ENCODE measurements at regions not wholly inside any gene's neighbourhood (a gene's known extent, or its start where the extent isn't known, plus 50 kb on each side); places are given as distances from the start of the nearest gene placed in this dataset.

DNA sequence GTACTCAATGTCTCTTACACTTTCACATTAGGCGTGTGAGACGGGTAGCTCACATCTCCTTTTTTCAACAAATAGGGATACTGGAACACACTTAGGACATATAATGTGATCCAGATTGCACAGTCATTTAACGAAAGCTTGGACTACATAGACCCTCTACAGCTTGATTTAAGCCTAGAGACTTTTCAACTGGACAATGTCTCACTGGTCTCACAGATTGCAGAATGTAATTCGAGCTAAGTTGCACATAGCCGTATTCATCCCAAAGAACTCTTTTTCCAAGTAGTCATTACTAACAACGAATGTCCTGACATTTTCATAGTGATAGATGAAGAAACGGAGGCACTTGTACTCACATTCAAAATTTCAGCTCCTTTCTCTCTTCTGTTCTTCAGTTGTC lies 612.1 kb downstream of the ZEB2 start:
- no peak overlapping the region for H3K27ac ChIP-seq
- TF ChIP-seq, protein P1, sequence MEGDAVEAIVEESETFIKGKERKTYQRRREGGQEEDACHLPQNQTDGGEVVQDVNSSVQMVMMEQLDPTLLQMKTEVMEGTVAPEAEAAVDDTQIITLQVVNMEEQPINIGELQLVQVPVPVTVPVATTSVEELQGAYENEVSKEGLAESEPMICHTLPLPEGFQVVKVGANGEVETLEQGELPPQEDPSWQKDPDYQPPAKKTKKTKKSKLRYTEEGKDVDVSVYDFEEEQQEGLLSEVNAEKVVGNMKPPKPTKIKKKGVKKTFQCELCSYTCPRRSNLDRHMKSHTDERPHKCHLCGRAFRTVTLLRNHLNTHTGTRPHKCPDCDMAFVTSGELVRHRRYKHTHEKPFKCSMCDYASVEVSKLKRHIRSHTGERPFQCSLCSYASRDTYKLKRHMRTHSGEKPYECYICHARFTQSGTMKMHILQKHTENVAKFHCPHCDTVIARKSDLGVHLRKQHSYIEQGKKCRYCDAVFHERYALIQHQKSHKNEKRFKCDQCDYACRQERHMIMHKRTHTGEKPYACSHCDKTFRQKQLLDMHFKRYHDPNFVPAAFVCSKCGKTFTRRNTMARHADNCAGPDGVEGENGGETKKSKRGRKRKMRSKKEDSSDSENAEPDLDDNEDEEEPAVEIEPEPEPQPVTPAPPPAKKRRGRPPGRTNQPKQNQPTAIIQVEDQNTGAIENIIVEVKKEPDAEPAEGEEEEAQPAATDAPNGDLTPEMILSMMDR (conservative IDR thresholded peaks at IDR 0.05) = no peak

DNA sequence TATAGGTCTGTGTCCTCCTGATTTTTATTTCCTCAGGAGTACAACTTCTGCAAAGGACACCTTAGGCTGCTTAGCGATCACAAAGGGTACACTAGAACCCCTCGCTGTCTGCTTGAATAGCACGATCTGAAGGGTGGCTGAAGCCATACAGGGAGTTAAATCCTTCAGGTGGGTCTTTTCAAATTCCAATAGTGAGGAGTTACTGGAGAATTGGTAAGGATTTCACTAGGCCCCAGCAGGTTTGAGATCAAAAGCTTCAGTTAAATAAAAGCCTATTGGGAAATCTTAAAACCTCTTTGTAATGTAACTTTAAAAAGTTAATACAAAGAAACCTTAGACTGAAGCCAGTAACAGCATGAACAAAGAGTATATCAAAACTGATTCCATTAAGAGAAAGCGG lies 613.1 kb downstream of the ZEB2 start:
- TF ChIP-seq, protein P1 (conservative IDR thresholded peaks at IDR 0.05) = no peak
- H3K27ac ChIP-seq = no peak overlapping the region

DNA sequence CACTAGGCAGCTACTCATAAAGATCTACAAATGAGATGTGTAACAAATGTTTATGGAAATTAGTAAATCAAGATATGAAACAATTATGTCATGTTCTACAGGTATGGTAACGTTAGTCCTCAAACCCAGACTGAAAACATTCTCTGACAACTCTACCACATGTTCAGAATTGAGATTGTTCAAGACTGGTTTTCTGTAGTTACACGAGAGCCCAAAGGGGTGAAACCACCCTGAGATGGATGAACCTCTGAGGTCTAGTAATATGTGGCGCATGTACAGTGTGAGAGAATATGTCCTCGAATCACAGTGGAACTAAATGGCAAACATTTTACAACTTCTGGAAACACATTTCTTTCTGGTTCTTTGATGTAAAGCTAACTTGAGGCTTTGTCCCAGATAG lies 614.3 kb downstream of the ZEB2 start:
- TF ChIP-seq, protein P1 (conservative IDR thresholded peaks at IDR 0.05) = no peak
- no peak overlapping the region for H3K27ac ChIP-seq

DNA sequence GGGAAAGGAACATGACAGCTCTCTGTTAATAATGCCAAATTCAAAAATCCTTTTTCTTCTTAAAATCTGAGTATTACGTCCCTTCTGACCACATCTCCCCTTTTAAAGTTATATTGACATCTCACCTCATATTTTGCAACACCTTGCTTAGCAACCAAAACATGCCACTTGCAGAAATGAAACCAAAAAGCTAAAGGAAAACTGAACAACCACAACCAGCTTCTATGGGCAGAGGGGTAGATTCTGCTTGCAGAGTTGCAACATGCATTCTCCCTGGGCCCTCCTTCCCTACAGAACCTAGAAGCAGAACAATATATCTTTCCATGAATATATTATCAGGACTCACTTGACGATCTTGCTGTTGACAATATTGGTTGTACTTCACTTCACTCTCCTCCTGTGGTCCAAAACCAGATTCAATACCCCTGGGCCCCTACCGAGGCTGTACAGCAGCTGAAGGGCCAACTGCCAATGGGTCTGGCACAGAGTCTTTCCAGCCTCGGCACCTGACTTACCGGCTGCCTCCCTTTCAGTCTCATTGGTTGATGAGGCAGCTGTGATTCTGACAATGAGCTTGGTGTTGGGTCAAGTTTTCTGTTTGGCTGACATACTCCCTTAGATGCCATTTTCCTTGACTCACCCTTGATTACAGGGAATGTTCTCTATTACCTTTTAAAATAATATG lies 616.6 kb downstream of the ZEB2 start:
- TF ChIP-seq, protein P1 (conservative IDR thresholded peaks at IDR 0.05) = no peak
- H3K27ac ChIP-seq = no peak overlapping the region

DNA sequence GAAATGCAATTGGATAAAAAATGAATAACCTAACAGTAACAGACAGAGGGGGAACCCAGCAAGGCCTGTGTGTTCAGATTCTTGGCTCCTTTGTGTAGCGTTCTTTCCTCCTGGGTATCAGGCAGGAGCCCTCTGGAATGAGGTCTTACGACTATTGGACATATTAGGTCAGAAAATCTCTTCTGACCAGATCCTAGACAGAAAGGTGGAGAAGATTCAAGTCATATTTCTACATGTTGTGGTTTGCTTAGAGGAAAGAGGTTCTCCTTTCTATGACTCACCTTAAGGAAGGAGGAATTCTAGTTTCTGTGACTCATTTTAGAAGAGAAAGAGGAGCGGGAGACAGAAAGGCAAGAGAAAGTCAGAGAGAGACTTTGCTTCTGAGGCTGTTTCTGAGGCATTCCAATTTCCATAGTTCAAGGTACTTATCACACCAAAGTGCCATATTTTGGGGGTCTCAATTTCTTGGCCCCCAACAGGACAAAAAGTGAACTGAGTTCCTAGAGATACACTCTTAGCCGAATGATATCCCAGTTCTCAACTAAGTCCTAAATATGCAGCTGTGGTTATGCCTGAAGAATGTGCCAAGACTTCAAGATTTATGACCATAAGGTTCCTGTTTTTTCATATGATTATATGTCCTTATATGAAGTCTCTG lies 618.6 kb downstream of the ZEB2 start:
- H3K27ac ChIP-seq = no peak overlapping the region
- TF ChIP-seq, protein P1 (conservative IDR thresholded peaks at IDR 0.05) = no peak

DNA sequence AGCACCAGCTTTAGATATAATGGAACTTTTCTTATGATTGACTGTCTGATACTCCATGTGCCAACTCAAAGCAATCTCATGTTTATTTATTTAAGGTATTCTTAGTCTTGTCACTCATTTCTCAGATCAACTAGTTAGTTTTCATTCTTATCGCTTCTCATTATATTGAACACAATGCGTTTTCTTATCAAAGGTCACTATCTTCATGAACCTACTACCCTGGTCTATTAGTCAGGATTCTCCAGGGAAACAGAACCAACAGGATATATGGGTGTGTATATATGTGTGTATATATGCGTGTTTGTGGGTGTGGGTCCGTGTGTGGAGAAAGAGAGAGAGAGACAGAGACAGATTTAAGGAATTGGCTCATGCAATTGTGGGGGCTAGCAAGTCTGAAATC lies 619.9 kb downstream of the ZEB2 start:
- TF ChIP-seq, protein P1 (conservative IDR thresholded peaks at IDR 0.05) = no peak
- no peak overlapping the region for H3K27ac ChIP-seq

DNA sequence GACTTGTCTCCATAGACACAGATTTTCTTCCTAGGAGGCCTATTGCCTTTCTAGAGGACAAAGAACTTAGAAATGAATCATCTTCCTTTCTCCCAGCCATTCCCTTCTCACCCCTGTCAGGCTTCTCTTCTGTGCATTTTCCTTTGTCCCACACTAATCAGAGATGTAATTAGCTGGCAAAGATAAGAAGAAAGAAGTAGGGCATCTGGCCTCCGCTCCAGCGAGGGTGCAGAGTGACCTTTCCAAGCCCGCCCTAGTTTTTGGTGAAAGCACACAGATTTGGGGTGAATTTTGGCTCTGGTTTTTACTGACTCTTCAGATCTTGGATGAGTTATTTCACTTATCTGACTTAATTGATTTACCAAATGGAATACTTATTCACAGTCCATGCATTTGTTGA lies 626.5 kb downstream of the ZEB2 start:
- H3K27ac ChIP-seq = no peak overlapping the region
- TF ChIP-seq, protein P1 (conservative IDR thresholded peaks at IDR 0.05) = no peak

All from VCaP (cell line).